Osteoblast (primary cell): ENCODE measurements at regions not wholly inside any gene's neighbourhood (a gene's known extent, or its start where the extent isn't known, plus 50 kb on each side); places are given as distances from the start of the nearest gene placed in this dataset.
"Not testable (repeated sequence)": the region's sequence is repeated elsewhere in the genome, so short reads cannot be mapped to it uniquely, and the experiment has no call there.

Experiments
- DNase-seq: peaks from one replicate; pipeline ENCODE4 v3.0.0; 2011; ENCODE audit warnings: low spot score, mixed read lengths; ENCODE audit not compliant: insufficient read length; ENCODE audit errors: missing footprints
- H2AFZ ChIP-seq: 2 replicates; pipeline ENCODE4 v1.6.0; 2011; ENCODE audit warnings: mild to moderate bottlenecking, low read length
- H3K27ac ChIP-seq: 2 replicates; pipeline ENCODE4 v1.5.1; 2011; ENCODE audit warnings: mild to moderate bottlenecking, low read depth, low read length, moderate library complexity
- H3K27me3 ChIP-seq: 2 replicates; pipeline ENCODE4 v1.6.0; 2012; ENCODE audit warnings: mild to moderate bottlenecking, control low read depth, inconsistent platforms, low read length, moderate library complexity; ENCODE audit not compliant: insufficient read depth
- H3K36me3 ChIP-seq: 2 replicates; pipeline ENCODE4 v1.5.1; 2011; ENCODE audit warnings: mild to moderate bottlenecking, low read length, control low read depth, moderate library complexity; ENCODE audit not compliant: insufficient read depth
- H3K4me1 ChIP-seq: 2 replicates; pipeline ENCODE4 v1.5.1; 2011; ENCODE audit warnings: mild to moderate bottlenecking, low read length, control low read depth, moderate library complexity; ENCODE audit not compliant: insufficient read depth
- H3K4me2 ChIP-seq: 2 replicates; pipeline ENCODE4 v1.6.0; 2011; ENCODE audit warnings: mild to moderate bottlenecking, low read length; ENCODE audit not compliant: insufficient read depth
- H3K4me3 ChIP-seq: fragments of 200-600 bp; sonication (generic); 3 replicates; pipeline ENCODE4 v1.5.1; 2012; ENCODE audit warnings: mild to moderate bottlenecking, low read length, inconsistent platforms; ENCODE audit not compliant: insufficient read depth
- H3K79me2 ChIP-seq: 2 replicates; pipeline ENCODE4 v1.6.0; 2012; ENCODE audit warnings: mild to moderate bottlenecking, low read length, control low read depth, inconsistent platforms; ENCODE audit not compliant: insufficient read depth
- H3K9me3 ChIP-seq: 2 replicates; pipeline ENCODE4 v1.5.1; 2011; ENCODE audit warnings: low read depth, low read length, control low read depth
- H4K20me1 ChIP-seq: 2 replicates; pipeline ENCODE4 v1.6.0; 2012; ENCODE audit warnings: mild to moderate bottlenecking, low read length, control low read depth; ENCODE audit not compliant: insufficient read depth
- CTCF ChIP-seq: IDR thresholded peaks from 2 replicates; pipeline ENCODE4 v1.5.1; 2011; ENCODE audit warnings: mild to moderate bottlenecking, low read depth, low read length, moderate library complexity; ENCODE audit errors: extremely low read depth

GRCh38 chr6:94713446-94713845, 863.9 kb upstream of the MANEA start:
- no peaks in the 10 kb centered on the region for H3K9me3 ChIP-seq
- no peak overlapping the region for H3K27ac ChIP-seq
- no peak overlapping the region for H2AFZ ChIP-seq
- no peak overlapping the region for H3K4me2 ChIP-seq
- TF ChIP-seq CTCF = no peak
- H3K79me2 ChIP-seq = no peaks in the 10 kb centered on the region
- no peak for DNase-seq
- H3K27me3 ChIP-seq = no peaks in the 10 kb centered on the region
- H3K4me3 ChIP-seq = no peak overlapping the region
- no peaks in the 10 kb centered on the region for H3K4me1 ChIP-seq
- no peaks in the 10 kb centered on the region for H3K36me3 ChIP-seq
- no peaks in the 10 kb centered on the region for H4K20me1 ChIP-seq

DNA sequence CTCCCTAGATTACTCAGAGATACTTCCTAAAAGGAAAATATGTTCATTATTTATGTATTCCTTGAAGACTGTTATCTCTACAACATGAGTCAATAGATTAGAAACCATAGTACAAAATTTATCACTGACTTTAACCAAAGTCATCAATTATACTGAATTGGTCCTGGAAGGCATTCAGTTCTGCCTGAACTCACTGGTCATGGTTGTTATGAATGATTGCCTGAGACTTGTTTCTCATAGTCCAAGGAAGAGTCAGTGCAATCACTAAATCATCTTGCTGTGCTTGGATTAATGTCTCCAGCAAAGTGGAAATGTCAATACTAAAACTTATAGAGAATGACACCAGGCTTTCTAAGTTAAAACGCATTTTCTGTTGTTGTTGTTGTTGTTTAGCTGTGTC, 878.6 kb upstream of the MANEA start:
- Histone ChIP-seq H3K4me3 (no peak overlapping the region), H3K27me3 (no peaks in the 10 kb centered on the region), H3K27ac (no peak overlapping the region), H4K20me1 (no peaks in the 10 kb centered on the region), H2AFZ (no peak overlapping the region), H3K79me2 (no peaks in the 10 kb centered on the region), H3K36me3 (no peaks in the 10 kb centered on the region), H3K4me2 (no peak overlapping the region), H3K4me1 (no peaks in the 10 kb centered on the region), H3K9me3 (no peaks in the 10 kb centered on the region)
- no peak for DNase-seq
- TF ChIP-seq CTCF = no peak

GRCh38 chr6:94687255-94687654, 890.1 kb upstream of the MANEA start:
- DNase-seq, H3K27me3 ChIP-seq, H3K4me1 ChIP-seq, H3K4me3 ChIP-seq, H3K9me3 ChIP-seq, H3K36me3 ChIP-seq, H3K79me2 ChIP-seq, H2AFZ ChIP-seq, H3K4me2 ChIP-seq, H3K27ac ChIP-seq, H4K20me1 ChIP-seq: not testable (repeated sequence)

DNA sequence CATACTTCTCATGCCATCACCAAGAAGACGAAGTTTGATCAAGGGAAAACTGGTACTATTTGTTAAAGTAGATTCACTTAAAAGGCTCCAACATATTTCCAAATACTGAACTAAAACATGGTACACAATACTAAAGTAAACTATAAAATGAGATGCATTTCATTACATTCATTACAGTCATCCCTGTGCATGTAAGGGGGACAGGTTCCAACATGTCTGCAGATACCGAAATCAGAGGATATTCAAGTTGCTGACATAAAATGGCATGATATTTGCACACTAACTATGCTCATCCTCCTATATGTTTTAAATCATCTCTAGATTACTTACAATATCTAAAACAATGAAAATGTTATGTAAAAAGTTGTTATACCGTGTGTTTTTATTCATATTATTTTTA, 893.9 kb upstream of the MANEA start:
- Histone ChIP-seq H3K9me3 (no peaks in the 10 kb centered on the region), H4K20me1 (no peaks in the 10 kb centered on the region), H3K27me3 (no peaks in the 10 kb centered on the region), H3K4me1 (no peaks in the 10 kb centered on the region), H3K36me3 (no peaks in the 10 kb centered on the region), H2AFZ (no peak overlapping the region), H3K27ac (no peak overlapping the region), H3K79me2 (no peaks in the 10 kb centered on the region), H3K4me2 (no peak overlapping the region), H3K4me3 (no peak overlapping the region)
- no peak for TF ChIP-seq CTCF
- no peak for DNase-seq

- H3K4me1 ChIP-seq = no peaks in the 10 kb centered on the region
- no peak overlapping the region for H3K27ac ChIP-seq
- no peaks in the 10 kb centered on the region for H3K79me2 ChIP-seq
- DNase-seq = no peak
- H3K36me3 ChIP-seq = no peaks in the 10 kb centered on the region
- TF ChIP-seq CTCF = no peak
- no peaks in the 10 kb centered on the region for H3K27me3 ChIP-seq
- H3K9me3 ChIP-seq = no peaks in the 10 kb centered on the region
- H3K4me3 ChIP-seq = no peak overlapping the region
- no peak overlapping the region for H3K4me2 ChIP-seq
- H2AFZ ChIP-seq = no peak overlapping the region
- no peaks in the 10 kb centered on the region for H4K20me1 ChIP-seq
Measured at GRCh38 chr6:94680669-94681212, 896.6 kb upstream of the MANEA start.
